ENCODE measurements at regions not wholly inside any gene's neighbourhood (a gene's known extent, or its start where the extent isn't known, plus 50 kb on each side); places are given as distances from the start of the nearest gene placed in this dataset.

DNA sequence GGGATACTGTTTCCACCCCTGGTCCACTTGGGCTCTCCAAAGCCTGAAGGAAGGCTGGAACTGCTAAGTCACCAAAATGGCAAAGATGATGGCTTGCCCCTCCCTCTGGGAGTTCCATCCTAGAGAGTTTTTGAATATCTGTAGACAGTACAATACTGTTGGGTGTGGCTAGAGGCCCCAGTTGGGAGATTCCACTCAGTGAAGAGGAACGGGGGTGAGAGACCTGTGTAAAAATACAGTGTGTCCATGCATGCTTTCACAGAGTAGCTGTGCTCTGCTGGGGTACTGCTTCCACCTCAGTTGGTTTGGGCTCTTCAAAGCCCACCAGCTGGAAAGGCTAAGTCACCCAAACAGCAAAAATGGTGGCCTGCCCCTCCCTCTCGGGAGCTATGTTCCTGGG lies 109.8 kb upstream of the APOOL start:
- TF ChIP-seq, protein P1, sequence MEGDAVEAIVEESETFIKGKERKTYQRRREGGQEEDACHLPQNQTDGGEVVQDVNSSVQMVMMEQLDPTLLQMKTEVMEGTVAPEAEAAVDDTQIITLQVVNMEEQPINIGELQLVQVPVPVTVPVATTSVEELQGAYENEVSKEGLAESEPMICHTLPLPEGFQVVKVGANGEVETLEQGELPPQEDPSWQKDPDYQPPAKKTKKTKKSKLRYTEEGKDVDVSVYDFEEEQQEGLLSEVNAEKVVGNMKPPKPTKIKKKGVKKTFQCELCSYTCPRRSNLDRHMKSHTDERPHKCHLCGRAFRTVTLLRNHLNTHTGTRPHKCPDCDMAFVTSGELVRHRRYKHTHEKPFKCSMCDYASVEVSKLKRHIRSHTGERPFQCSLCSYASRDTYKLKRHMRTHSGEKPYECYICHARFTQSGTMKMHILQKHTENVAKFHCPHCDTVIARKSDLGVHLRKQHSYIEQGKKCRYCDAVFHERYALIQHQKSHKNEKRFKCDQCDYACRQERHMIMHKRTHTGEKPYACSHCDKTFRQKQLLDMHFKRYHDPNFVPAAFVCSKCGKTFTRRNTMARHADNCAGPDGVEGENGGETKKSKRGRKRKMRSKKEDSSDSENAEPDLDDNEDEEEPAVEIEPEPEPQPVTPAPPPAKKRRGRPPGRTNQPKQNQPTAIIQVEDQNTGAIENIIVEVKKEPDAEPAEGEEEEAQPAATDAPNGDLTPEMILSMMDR (IDR thresholded peaks at IDR 0.05; ENCODE audit: control extremely low read depth, extremely low read depth, low read depth, missing control alignments): no peak
- ChIA-PET CTCF (interaction anchor here (1.0 kb wide), 1 partner anchor 13 kb away, joined by 3 read pairs; no protein-coding TSS in a partner anchor), POLR2A (no interaction called here)
- DNase-seq (ENCODE audit: extremely low spot score): no peak

GRCh38 chrX:84907324-84907968 lies 96.2 kb upstream of the APOOL start:
- TF ChIP-seq, protein P1 (IDR thresholded peaks at IDR 0.05; ENCODE audit: control extremely low read depth, extremely low read depth, low read depth, missing control alignments): no peak
- no peak for DNase-seq (ENCODE audit: extremely low spot score)
- POLR2A ChIA-PET: no interaction called here
- CTCF ChIA-PET: interaction anchor here (0.9 to 1.1 kb wide), 2 partner anchors 10 to 13 kb away, joined by 3 read pairs; no protein-coding TSS in a partner anchor

- TF ChIP-seq, protein P1 (IDR thresholded peaks at IDR 0.05; ENCODE audit: control extremely low read depth, extremely low read depth, low read depth, missing control alignments): no peak
- DNase-seq (ENCODE audit: extremely low spot score): no peak
- CTCF ChIA-PET: no interaction called here
- POLR2A ChIA-PET: no interaction called here
Measured at GRCh38 chrX:84909151-84909550, 94.5 kb upstream of the APOOL start.

- POLR2A ChIA-PET: no interaction called here
- CTCF ChIA-PET: no interaction called here
- TF ChIP-seq, protein P1 (IDR thresholded peaks at IDR 0.05; ENCODE audit: control extremely low read depth, extremely low read depth, low read depth, missing control alignments): no peak
- no peak for DNase-seq (ENCODE audit: extremely low spot score)
Measured at GRCh38 chrX:84924624-84925023, 79.1 kb upstream of the APOOL start.

- ChIA-PET CTCF (no interaction called here), POLR2A (no interaction called here)
- TF ChIP-seq, protein P1 (IDR thresholded peaks at IDR 0.05; ENCODE audit: control extremely low read depth, extremely low read depth, low read depth, missing control alignments): no peak
- no peak for DNase-seq (ENCODE audit: extremely low spot score)
Measured at GRCh38 chrX:84932814-84933213, 70.9 kb upstream of the APOOL start.

DNA sequence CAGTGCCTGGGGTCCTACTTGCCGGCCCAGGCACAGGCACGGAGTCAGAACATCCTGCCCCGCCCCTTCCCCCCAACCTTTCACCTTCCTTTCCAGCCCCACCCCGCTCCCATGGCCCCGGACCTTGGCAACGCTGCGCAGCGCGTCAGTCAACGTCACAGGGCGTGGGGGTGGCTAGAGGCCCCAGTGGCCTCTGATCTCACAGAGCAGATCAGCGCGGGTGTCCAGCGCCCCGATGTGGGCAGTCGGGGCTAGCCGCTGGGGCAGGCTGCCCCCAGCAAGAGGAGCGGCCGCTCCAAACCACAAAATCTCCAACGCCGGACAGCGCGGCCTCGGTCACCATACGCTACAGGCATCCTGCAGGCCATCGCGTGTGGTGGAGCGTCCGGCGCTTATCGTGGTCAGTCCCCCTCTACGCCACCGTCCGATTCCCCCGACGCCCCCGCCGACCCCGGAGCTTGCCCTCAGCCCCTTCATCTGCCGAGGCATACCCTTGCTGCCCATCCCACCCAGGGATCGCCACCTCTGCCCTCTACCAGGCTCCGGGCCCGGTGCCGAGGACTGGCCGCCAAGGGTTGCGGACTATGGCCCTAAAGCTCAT lies 69.6 kb upstream of the APOOL start:
- DNase-seq (ENCODE audit: extremely low spot score): no peak
- ChIA-PET CTCF (no interaction called here), POLR2A (no interaction called here)
- TF ChIP-seq, protein P1 (IDR thresholded peaks at IDR 0.05; ENCODE audit: control extremely low read depth, extremely low read depth, low read depth, missing control alignments): no peak

Data from GM10248 (cell line).